Panc1 (cell line): ENCODE measurements at regions not wholly inside any gene's neighbourhood (a gene's known extent, or its start where the extent isn't known, plus 50 kb on each side); places are given as distances from the start of the nearest gene placed in this dataset.

Source experiments
- CTCF ChIP-seq: fragments of 450-650 bp; IDR thresholded peaks from 2 replicates; pipeline ENCODE4 v1.5.1; 2017; ENCODE audit warnings: mild to moderate bottlenecking
- TCF7L2 ChIP-seq: IDR thresholded peaks from 2 replicates; pipeline ENCODE4 v1.6.1; 2011; ENCODE audit warnings: mild to moderate bottlenecking, low read depth, low read length, inconsistent platforms

GRCh38 chr6:132198896-132199295 lies 202.4 kb downstream of the MOXD1 start:
- TF ChIP-seq CTCF (no peak), TCF7L2 (no peak)
